NCI-H1105 treated with DMSO at 0.1 percent for 48 hours (cell line): ENCODE measurements at regions not wholly inside any gene's neighbourhood (a gene's known extent, or its start where the extent isn't known, plus 50 kb on each side); places are given as distances from the start of the nearest gene placed in this dataset.
A peak's percentile ranks its signal among the peaks of the same experiment; 100 is the strongest.

ENCODE experiments used
- DNase-seq: peaks from one replicate; lab custom pipeline; 2025; lab: John Stamatoyannopoulos, UW

GRCh38 chr20:60845146-60845545 is 406.9 kb upstream of the CDH4 start:
- no peak for DNase-seq

- DNase-seq: peak; percentile 60
Measured at GRCh38 chr20:60851826-60852704, 400.0 kb upstream of the CDH4 start.

GRCh38 chr20:60857708-60858107 is 394.4 kb upstream of the CDH4 start:
- no peak for DNase-seq

- no peak for DNase-seq
Measured at GRCh38 chr20:60862601-60863000, 389.5 kb upstream of the CDH4 start.

- no peak for DNase-seq
Measured at GRCh38 chr20:60863548-60863947, 388.5 kb upstream of the CDH4 start.

- peak; percentile 21 for DNase-seq
Measured at GRCh38 chr20:60867589-60867988, 384.5 kb upstream of the CDH4 start.

- DNase-seq: no peak
Measured at GRCh38 chr20:60868316-60868891, 383.7 kb upstream of the CDH4 start.

GRCh38 chr20:60869087-60869486 is 383.0 kb upstream of the CDH4 start:
- DNase-seq: no peak

- no peak for DNase-seq
Measured at GRCh38 chr20:60869625-60870024, 382.4 kb upstream of the CDH4 start.

GRCh38 chr20:60870040-60870439 is 382.0 kb upstream of the CDH4 start:
- no peak for DNase-seq

GRCh38 chr20:60872224-60872623 is 379.8 kb upstream of the CDH4 start:
- no peak for DNase-seq

- DNase-seq: no peak
Measured at GRCh38 chr20:60877071-60877857, 374.8 kb upstream of the CDH4 start.

GRCh38 chr20:60882836-60883235 is 369.2 kb upstream of the CDH4 start:
- no peak for DNase-seq

- no peak for DNase-seq
Measured at GRCh38 chr20:60883496-60883895, 368.6 kb upstream of the CDH4 start.

- DNase-seq: no peak
Measured at GRCh38 chr20:60884277-60884676, 367.8 kb upstream of the CDH4 start.

- DNase-seq: no peak
Measured at GRCh38 chr20:60888771-60889170, 363.3 kb upstream of the CDH4 start.

GRCh38 chr20:60892095-60892813 is 359.8 kb upstream of the CDH4 start:
- DNase-seq: no peak

- DNase-seq: no peak
Measured at GRCh38 chr20:60894091-60894490, 358.0 kb upstream of the CDH4 start.

GRCh38 chr20:60895363-60896079 is 356.5 kb upstream of the CDH4 start:
- no peak for DNase-seq

- DNase-seq: no peak
Measured at GRCh38 chr20:60897976-60898375, 354.1 kb upstream of the CDH4 start.

GRCh38 chr20:60899320-60899719 is 352.7 kb upstream of the CDH4 start:
- DNase-seq: no peak

GRCh38 chr20:60900618-60901017 is 351.4 kb upstream of the CDH4 start:
- DNase-seq: no peak
